Uterus (tissue), 3 donors: ENCODE measurements at regions not wholly inside any gene's neighbourhood (a gene's known extent, or its start where the extent isn't known, plus 50 kb on each side); places are given as distances from the start of the nearest gene placed in this dataset.
"Not testable (repeated sequence)": the region's sequence is repeated elsewhere in the genome, so short reads cannot be mapped to it uniquely, and the experiment has no call there.

ENCODE experiments used
- DNase-seq, 2 donors: peaks; one replicate each; pipeline ENCODE4 v3.0.0-alpha.2; 2019 to 2020
- H3K27ac ChIP-seq, 2 donors: fragments of 200-600 bp; sonication (generic); 1 replicate in 1 of 2; 2 replicates in 1 of 2; pipeline ENCODE4 v1.5.1; 2016 to 2018
- H3K27me3 ChIP-seq, 2 donors: fragments of 200-600 bp; sonication (generic); one replicate each; pipeline ENCODE4 v1.5.1; 2018 to 2019; ENCODE audit warnings: control low read depth in 1 of 2
- H3K36me3 ChIP-seq, 2 donors: fragments of 200-600 bp; sonication (generic); one replicate each; pipeline ENCODE4 v1.5.1; 2019; ENCODE audit warnings: control low read depth in 1 of 2
- H3K4me1 ChIP-seq, 2 donors: fragments of 200-600 bp; sonication (generic); one replicate each; pipeline ENCODE4 v1.5.1; 2018 to 2019; ENCODE audit warnings: control low read depth in 1 of 2
- H3K4me3 ChIP-seq, 2 donors: fragments of 200-600 bp; sonication (generic); 1 replicate in 1 of 2; 2 replicates in 1 of 2; pipeline ENCODE4 v1.5.1; 2018 to 2019; ENCODE audit warnings: mild to moderate bottlenecking in 1 of 2
- H3K9me3 ChIP-seq, 2 donors: fragments of 200-600 bp; sonication (generic); one replicate each; pipeline ENCODE4 v1.5.1; 2019; ENCODE audit warnings: control low read depth in 1 of 2
- CTCF ChIP-seq, 4 experiments: fragments of 200-600 bp in 2 of 4; fragments of 450-650 bp in 2 of 4; sonication (generic) in 2 of 4; IDR thresholded peaks; one replicate each; pipeline ENCODE4 v1.5.1; 2016 to 2019; ENCODE audit warnings: antibody characterized with exemption in 4 of 4, mild to moderate bottlenecking in 2 of 4, moderate library complexity in 1 of 4
- POLR2A ChIP-seq, 2 donors: fragments of 450-650 bp; IDR thresholded peaks; one replicate each; pipeline ENCODE4 v1.6.1; 2016; ENCODE audit warnings: antibody characterized with exemption in 2 of 2, mild to moderate bottlenecking in 1 of 2, moderate library complexity in 1 of 2
- intact Hi-C: fragments of 100-400 bp; cut with DNase I; formaldehyde crosslinking; loops from one replicate; pipeline ENCODE4 v1.15.1; 2023; ENCODE audit warnings: low total_unique reads
- donor health status: DM: yes; HTN: yes; CAD: no.

- Histone ChIP-seq H3K27me3 (no peaks in the 10 kb centered on the region), H3K36me3 (no peaks in the 10 kb centered on the region), H3K4me1 (no peaks in the 10 kb centered on the region), H3K4me3 (no peak overlapping the region), H3K27ac (no peak overlapping the region), H3K9me3 (no peaks in the 10 kb centered on the region)
- intact Hi-C loops, result no loop called here
- DNase-seq, result no peak
- no peak for TF ChIP-seq CTCF (IDR thresholded peaks at IDR 0.05)
Observed at GRCh38 chr3:152905631-152906030, 70.7 kb downstream of the P2RY1 start.

- H3K4me1 ChIP-seq, result no peaks in the 10 kb centered on the region
- no peak overlapping the region for H3K4me3 ChIP-seq
- TF ChIP-seq POLR2A (IDR thresholded peaks at IDR 0.05), result no peak
- intact Hi-C loops, result no loop called here
- no peaks in the 10 kb centered on the region for H3K27me3 ChIP-seq
- no peak for DNase-seq
- no peak overlapping the region for H3K27ac ChIP-seq
- no peaks in the 10 kb centered on the region for H3K36me3 ChIP-seq
- no peaks in the 10 kb centered on the region for H3K9me3 ChIP-seq
Observed at GRCh38 chr3:152909180-152909883, 74.4 kb downstream of the P2RY1 start.

- Histone ChIP-seq H3K27ac (no peak overlapping the region), H3K4me1 (no peaks in the 10 kb centered on the region)
Observed at GRCh38 chr3:152910211-152910610, 75.3 kb downstream of the P2RY1 start.

GRCh38 chr3:152910966-152911365, 76.0 kb downstream of the P2RY1 start:
- H3K9me3 ChIP-seq, result no peaks in the 10 kb centered on the region
- DNase-seq, result no peak
- H3K27ac ChIP-seq, result no peak overlapping the region
- no peaks in the 10 kb centered on the region for H3K4me1 ChIP-seq
- no peaks in the 10 kb centered on the region for H3K36me3 ChIP-seq
- H3K27me3 ChIP-seq, result no peaks in the 10 kb centered on the region
- intact Hi-C loops, result no loop called here
- no peak overlapping the region for H3K4me3 ChIP-seq
- no peak for TF ChIP-seq POLR2A (IDR thresholded peaks at IDR 0.05)
- TF ChIP-seq CTCF (IDR thresholded peaks at IDR 0.05), result no peak

More at GRCh38 chr3:152910211-152910610, 75.3 kb downstream of the P2RY1 start:
- H3K9me3 ChIP-seq, result no peaks in the 10 kb centered on the region
- H3K4me3 ChIP-seq, result no peak overlapping the region
- TF ChIP-seq POLR2A (IDR thresholded peaks at IDR 0.05) (no peak), CTCF (IDR thresholded peaks at IDR 0.05) (no peak)
- H3K36me3 ChIP-seq, result no peaks in the 10 kb centered on the region
- H3K27me3 ChIP-seq, result no peaks in the 10 kb centered on the region
- DNase-seq, result no peak
- intact Hi-C loops, result no loop called here

GRCh38 chr3:152914743-152915142, 79.8 kb downstream of the P2RY1 start:
- H3K4me3 ChIP-seq, H3K36me3 ChIP-seq, H3K27me3 ChIP-seq, DNase-seq, intact Hi-C loops, H3K9me3 ChIP-seq, H3K27ac ChIP-seq, H3K4me1 ChIP-seq: not testable (repeated sequence)

GRCh38 chr3:152915695-152916094, 80.8 kb downstream of the P2RY1 start:
- Histone ChIP-seq H3K36me3 (no peaks in the 10 kb centered on the region), H3K4me1 (no peaks in the 10 kb centered on the region), H3K27me3 (no peaks in the 10 kb centered on the region), H3K4me3 (no peak overlapping the region), H3K9me3 (no peaks in the 10 kb centered on the region), H3K27ac (no peak overlapping the region)
- DNase-seq, result no peak
- intact Hi-C loops, result no loop called here
- TF ChIP-seq CTCF (IDR thresholded peaks at IDR 0.05), result no peak
- no peak for TF ChIP-seq POLR2A (IDR thresholded peaks at IDR 0.05)
